Calu3 (cell line): ENCODE measurements at regions not wholly inside any gene's neighbourhood (a gene's known extent, or its start where the extent isn't known, plus 50 kb on each side); places are given as distances from the start of the nearest gene placed in this dataset.

Experiments used
- BruUV-seq: library from RNA; stranded (reverse); fragments of 400-500 nt; replicated peaks from 2 replicates; lab custom pipeline; 2021; lab: Mats Ljungman, UMichigan
- CTCF ChIA-PET: fragments of 300-600 bp; sonication (Branson Sonifier 250); formaldehyde crosslinking; loops from one replicate; lab custom pipeline; 2022; ENCODE audit warnings: antibody characterized with exemption; lab: Charles Lee
- DNase-seq: peaks from one replicate; pipeline ENCODE4 v3.0.0; 2022
- H3K27ac Mint-ChIP-seq: one replicate; pipeline ENCODE4 v1.8.0; 2022; ENCODE audit warnings: mixed read lengths; ENCODE audit not compliant: unreplicated experiment
- H3K27me3 Mint-ChIP-seq: one replicate; pipeline ENCODE4 v1.8.0; 2022; ENCODE audit warnings: mixed read lengths; ENCODE audit not compliant: unreplicated experiment
- H3K36me3 Mint-ChIP-seq: one replicate; pipeline ENCODE4 v1.8.0; 2022; ENCODE audit warnings: mild to moderate bottlenecking, moderate library complexity, mixed read lengths; ENCODE audit not compliant: insufficient read depth, unreplicated experiment
- H3K4me1 Mint-ChIP-seq: one replicate; pipeline ENCODE4 v1.8.0; 2022; ENCODE audit warnings: mild to moderate bottlenecking, low read depth, mixed read lengths; ENCODE audit not compliant: unreplicated experiment
- H3K4me3 Mint-ChIP-seq: one replicate; pipeline ENCODE4 v1.8.0; 2022; ENCODE audit warnings: mild to moderate bottlenecking, low read depth, moderate library complexity, mixed read lengths; ENCODE audit not compliant: unreplicated experiment
- H3K9me3 Mint-ChIP-seq: one replicate; pipeline ENCODE4 v1.8.0; 2022; ENCODE audit warnings: low read depth, mixed read lengths; ENCODE audit not compliant: unreplicated experiment
- intact Hi-C: fragments of 100-400 bp; cut with micrococcal nuclease; formaldehyde crosslinking; loops from one replicate; pipeline ENCODE4 v1.10.0; 2022; ENCODE audit not compliant: unreplicated experiment
- TF ChIP-seq, protein P1 (sequence below): fragments of 200-600 bp; IDR thresholded peaks from one replicate; pipeline ENCODE4 v1.8.0; 2022; ENCODE audit warnings: antibody characterized with exemption; ENCODE audit not compliant: unreplicated experiment

DNA sequence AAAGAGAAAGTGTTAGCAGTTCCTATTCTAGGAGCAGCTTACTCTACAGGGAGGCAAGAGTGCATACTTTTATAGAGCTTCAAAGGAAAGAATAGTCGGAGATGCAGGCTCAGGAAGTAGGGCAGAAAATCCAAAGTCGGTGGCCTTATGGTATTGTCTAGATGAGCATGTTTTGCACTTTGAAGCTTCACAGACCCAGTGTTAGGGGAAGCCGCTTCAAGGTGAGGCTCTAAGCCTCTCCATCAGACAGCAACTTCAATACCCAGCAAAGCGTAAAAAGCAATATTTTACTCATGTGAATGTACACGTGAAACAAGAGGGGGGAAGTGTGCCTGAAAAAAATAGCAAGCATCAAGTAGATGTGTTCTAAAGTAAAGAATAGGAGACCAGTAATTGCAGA lies 125.6 kb upstream of the RASGRP1 start:
- DNase-seq, result no peak
- Mint-ChIP-seq H3K36me3 (no peaks in the 10 kb centered on the region), H3K27me3 (no peaks in the 10 kb centered on the region), H3K4me1 (no peaks in the 10 kb centered on the region), H3K9me3 (no peaks in the 10 kb centered on the region), H3K27ac (no peak overlapping the region), H3K4me3 (no peak overlapping the region)
- TF ChIP-seq, protein P1, sequence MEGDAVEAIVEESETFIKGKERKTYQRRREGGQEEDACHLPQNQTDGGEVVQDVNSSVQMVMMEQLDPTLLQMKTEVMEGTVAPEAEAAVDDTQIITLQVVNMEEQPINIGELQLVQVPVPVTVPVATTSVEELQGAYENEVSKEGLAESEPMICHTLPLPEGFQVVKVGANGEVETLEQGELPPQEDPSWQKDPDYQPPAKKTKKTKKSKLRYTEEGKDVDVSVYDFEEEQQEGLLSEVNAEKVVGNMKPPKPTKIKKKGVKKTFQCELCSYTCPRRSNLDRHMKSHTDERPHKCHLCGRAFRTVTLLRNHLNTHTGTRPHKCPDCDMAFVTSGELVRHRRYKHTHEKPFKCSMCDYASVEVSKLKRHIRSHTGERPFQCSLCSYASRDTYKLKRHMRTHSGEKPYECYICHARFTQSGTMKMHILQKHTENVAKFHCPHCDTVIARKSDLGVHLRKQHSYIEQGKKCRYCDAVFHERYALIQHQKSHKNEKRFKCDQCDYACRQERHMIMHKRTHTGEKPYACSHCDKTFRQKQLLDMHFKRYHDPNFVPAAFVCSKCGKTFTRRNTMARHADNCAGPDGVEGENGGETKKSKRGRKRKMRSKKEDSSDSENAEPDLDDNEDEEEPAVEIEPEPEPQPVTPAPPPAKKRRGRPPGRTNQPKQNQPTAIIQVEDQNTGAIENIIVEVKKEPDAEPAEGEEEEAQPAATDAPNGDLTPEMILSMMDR, result no peak
- no TSS peak for BruUV-seq
- CTCF ChIA-PET, result interaction anchor here (0.6 to 1.9 kb wide), 4 partner anchors 9 to 249 kb away, joined by 3 to 10 read pairs (median 4); no protein-coding TSS in a partner anchor
- intact Hi-C loops, result no loop called here

GRCh38 chr15:38690719-38691332 lies 126.2 kb upstream of the RASGRP1 start:
- no peaks in the 10 kb centered on the region for H3K9me3 Mint-ChIP-seq
- H3K27me3 Mint-ChIP-seq, result no peaks in the 10 kb centered on the region
- DNase-seq, result peak; percentile 62
- H3K4me3 Mint-ChIP-seq, result no peak overlapping the region
- intact Hi-C loops, result no loop called here
- BruUV-seq, result no TSS peak
- no peak overlapping the region for H3K27ac Mint-ChIP-seq
- no peaks in the 10 kb centered on the region for H3K4me1 Mint-ChIP-seq
- CTCF ChIA-PET, result interaction anchor here (0.6 to 1.9 kb wide), 4 partner anchors 9 to 250 kb away, joined by 3 to 10 read pairs (median 4); no protein-coding TSS in a partner anchor
- no peaks in the 10 kb centered on the region for H3K36me3 Mint-ChIP-seq
- TF ChIP-seq, protein P1, result peak; percentile 45

GRCh38 chr15:38691377-38691776 lies 126.8 kb upstream of the RASGRP1 start:
- Mint-ChIP-seq H3K27ac (no peak overlapping the region), H3K4me3 (no peak overlapping the region), H3K9me3 (no peaks in the 10 kb centered on the region), H3K27me3 (no peaks in the 10 kb centered on the region), H3K36me3 (no peaks in the 10 kb centered on the region), H3K4me1 (no peaks in the 10 kb centered on the region)
- CTCF ChIA-PET, result interaction anchor here (1.3 to 1.9 kb wide), 3 partner anchors 8 to 251 kb away, joined by 4 to 10 read pairs (median 4); no protein-coding TSS in a partner anchor
- DNase-seq, result no peak
- no TSS peak for BruUV-seq
- intact Hi-C loops, result no loop called here
- TF ChIP-seq, protein P1, result no peak

- intact Hi-C loops, result no loop called here
- Mint-ChIP-seq H3K4me3 (no peak overlapping the region), H3K9me3 (no peaks in the 10 kb centered on the region), H3K27me3 (no peaks in the 10 kb centered on the region), H3K4me1 (no peaks in the 10 kb centered on the region), H3K36me3 (no peaks in the 10 kb centered on the region), H3K27ac (no peak overlapping the region)
- no TSS peak for BruUV-seq
- TF ChIP-seq, protein P1, result no peak
- no peak for DNase-seq
- CTCF ChIA-PET, result no interaction called here
Measured at GRCh38 chr15:38691965-38692788, 127.6 kb upstream of the RASGRP1 start.
